Activated naive CD8-positive, alpha-beta T cell treated with anti-CD3 and anti-CD28 coated beads, Interleukin-2, amount 50 U/mL, for 24 hours (primary cell): ENCODE measurements at regions not wholly inside any gene's neighbourhood (a gene's known extent, or its start where the extent isn't known, plus 50 kb on each side); places are given as distances from the start of the nearest gene placed in this dataset.
"Not testable (repeated sequence)": the region's sequence is repeated elsewhere in the genome, so short reads cannot be mapped to it uniquely, and the experiment has no call there.

ENCODE experiments used
- ATAC-seq: fragments of 150-1000 bp; cut with Tn5 transposase; one replicate; pipeline ENCODE4 v1.10.0; 2021
- DNase-seq: peaks from one replicate; pipeline ENCODE4 v3.0.0; 2021
- H3K27ac Mint-ChIP-seq: one replicate; pipeline ENCODE4 v1.8.0; 2021; ENCODE audit warnings: mild to moderate bottlenecking, mixed read lengths
- H3K27me3 Mint-ChIP-seq: one replicate; pipeline ENCODE4 v1.8.0; 2021; ENCODE audit warnings: mixed read lengths
- H3K36me3 Mint-ChIP-seq: one replicate; pipeline ENCODE4 v1.8.0; 2021; ENCODE audit warnings: low read depth, mixed read lengths
- H3K4me1 Mint-ChIP-seq: one replicate; pipeline ENCODE4 v1.8.0; 2021; ENCODE audit warnings: mixed read lengths
- H3K4me3 Mint-ChIP-seq: one replicate; pipeline ENCODE4 v1.8.0; 2021; ENCODE audit warnings: mild to moderate bottlenecking, moderate library complexity, mixed read lengths
- H3K9me3 Mint-ChIP-seq: one replicate; pipeline ENCODE4 v1.8.0; 2021; ENCODE audit warnings: mixed read lengths

DNA sequence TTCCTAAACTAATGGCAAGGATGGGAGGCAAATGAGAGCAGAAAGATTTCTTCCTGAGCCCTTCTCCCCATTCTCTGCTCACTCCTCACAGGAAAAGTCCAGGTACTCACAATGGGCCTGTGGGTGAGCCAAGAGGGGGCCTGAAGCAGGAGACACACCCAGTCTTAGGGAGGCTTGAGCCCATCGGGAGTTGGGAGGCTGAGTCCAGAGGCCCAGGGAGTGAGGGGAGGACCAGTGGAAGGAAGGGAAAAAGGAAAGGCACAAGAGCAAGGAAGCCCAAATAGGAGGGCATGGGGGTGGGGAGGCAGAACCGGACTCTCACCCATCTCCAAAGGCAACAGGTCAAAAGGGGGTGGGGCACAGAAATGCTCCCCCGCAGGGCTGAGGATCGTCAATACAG is 68.1 kb upstream of the CNEP1R1 start:
- DNase-seq (no peak), ATAC-seq (no peak)
- Mint-ChIP-seq H3K27me3 (peaks cover 5% of the 10 kb centered on the region), H3K4me3 (no peak overlapping the region), H3K9me3 (no peaks in the 10 kb centered on the region), H3K27ac (no peak overlapping the region), H3K36me3 (no peaks in the 10 kb centered on the region), H3K4me1 (no peaks in the 10 kb centered on the region)

DNA sequence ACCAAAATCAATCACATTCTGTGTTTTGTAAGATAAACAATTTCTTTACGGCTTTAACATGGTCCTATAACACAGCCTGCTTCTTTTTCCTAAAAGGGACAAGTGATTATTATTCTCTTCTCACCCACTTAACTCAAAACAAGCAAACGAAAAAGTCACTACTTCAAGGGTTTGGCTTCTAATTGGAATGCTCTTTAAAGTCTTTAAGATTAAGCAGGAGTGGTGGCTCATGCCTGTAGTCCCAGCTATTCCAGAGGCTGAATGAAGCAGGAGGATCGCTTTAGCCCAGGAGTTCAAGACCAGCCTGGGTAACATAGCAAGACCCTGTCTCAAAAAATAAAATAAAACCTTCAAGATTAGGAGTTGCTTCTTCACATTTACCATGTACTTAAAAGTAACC is 66.6 kb upstream of the CNEP1R1 start:
- no peak for DNase-seq
- Mint-ChIP-seq H3K36me3 (no peaks in the 10 kb centered on the region), H3K4me3 (no peak overlapping the region), H3K27me3 (peaks cover 5% of the 10 kb centered on the region), H3K4me1 (no peaks in the 10 kb centered on the region), H3K27ac (no peak overlapping the region), H3K9me3 (no peaks in the 10 kb centered on the region)
- no peak for ATAC-seq

DNA sequence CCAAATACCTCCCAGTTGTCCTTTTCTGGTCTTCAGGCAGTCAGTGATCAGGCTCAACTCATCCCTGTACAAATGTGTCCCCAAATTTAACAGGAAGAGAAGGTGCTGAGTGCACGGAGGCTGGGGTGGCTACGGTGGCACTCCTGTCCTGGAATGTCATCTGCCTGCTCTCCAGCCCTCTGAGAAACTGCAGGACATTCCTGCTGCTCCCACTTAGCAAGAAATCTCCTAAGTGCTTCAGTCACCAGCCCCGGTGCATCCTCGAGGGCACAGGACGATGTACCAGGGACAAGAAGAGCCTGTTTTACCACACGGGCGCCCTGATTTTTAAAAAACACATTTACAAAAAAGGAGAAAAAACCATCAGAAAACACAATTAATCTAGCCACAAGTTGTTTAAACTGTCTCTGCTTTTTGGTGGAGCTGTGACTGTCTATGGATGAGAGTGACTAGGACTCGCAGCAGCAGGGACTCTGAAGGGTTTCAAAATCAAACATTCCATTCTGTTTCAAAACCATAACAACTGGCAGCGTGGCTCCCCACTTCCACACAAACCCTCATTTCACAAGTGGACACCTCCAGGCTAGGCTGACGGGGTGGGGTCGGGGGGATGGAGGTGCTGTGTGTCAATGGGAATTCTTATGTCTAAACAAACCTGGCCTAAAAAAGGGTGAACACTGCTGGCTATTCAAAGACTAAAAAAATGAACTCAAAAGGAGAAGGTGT is 65.3 kb upstream of the CNEP1R1 start:
- Mint-ChIP-seq H3K9me3 (no peaks in the 10 kb centered on the region), H3K4me1 (no peaks in the 10 kb centered on the region), H3K4me3 (no peak overlapping the region), H3K27me3 (peaks cover 5% of the 10 kb centered on the region), H3K36me3 (no peaks in the 10 kb centered on the region), H3K27ac (no peak overlapping the region)
- DNase-seq: no peak
- no peak for ATAC-seq

DNA sequence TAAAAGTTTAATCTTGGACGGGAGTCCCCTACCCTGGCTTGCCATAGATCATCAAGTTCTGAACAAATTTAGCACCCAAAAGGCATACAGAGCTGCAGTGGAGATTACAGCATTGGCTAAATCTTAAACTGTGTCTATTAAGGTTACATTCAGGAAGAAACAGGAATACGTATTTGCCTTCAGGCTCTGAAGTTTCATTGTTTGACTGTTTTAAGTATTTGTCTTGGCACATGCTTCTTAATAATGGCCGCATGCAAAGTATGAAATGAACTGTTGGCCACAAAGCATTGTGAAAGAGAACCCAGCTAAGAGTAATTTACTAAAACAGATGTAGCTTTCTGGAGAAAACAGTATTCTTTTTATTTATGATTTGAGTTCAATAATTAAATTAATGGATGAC is 63.9 kb upstream of the CNEP1R1 start:
- no peaks in the 10 kb centered on the region for H3K36me3 Mint-ChIP-seq
- no peaks in the 10 kb centered on the region for H3K9me3 Mint-ChIP-seq
- peaks cover 5% of the 10 kb centered on the region for H3K27me3 Mint-ChIP-seq
- DNase-seq (no peak), ATAC-seq (no peak)
- no peaks in the 10 kb centered on the region for H3K4me1 Mint-ChIP-seq
- no peak overlapping the region for H3K4me3 Mint-ChIP-seq
- H3K27ac Mint-ChIP-seq: no peak overlapping the region

DNA sequence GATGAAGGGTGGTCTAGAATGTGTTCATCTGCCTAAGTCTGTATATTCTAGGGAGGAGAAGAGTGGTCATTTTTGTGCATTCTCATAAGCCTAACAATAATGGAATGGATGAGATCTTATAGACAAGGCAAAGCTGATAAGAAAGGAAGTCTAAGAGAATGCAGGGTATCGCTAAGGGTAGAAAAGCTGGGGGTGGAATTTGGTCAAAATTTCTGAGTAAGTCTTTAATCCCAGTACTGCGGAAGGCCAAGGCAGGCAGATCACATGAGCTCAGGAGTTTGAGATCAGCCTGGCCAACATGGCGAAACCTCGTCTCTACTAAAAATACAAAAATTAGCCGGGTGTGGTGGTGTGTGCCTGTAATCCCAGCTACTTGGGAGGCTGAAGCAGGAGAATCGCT is 62.5 kb upstream of the CNEP1R1 start:
- not testable (repeated sequence) for H3K4me1 Mint-ChIP-seq, ATAC-seq, DNase-seq, H3K36me3 Mint-ChIP-seq, H3K27ac Mint-ChIP-seq, H3K9me3 Mint-ChIP-seq, H3K4me3 Mint-ChIP-seq, H3K27me3 Mint-ChIP-seq

DNA sequence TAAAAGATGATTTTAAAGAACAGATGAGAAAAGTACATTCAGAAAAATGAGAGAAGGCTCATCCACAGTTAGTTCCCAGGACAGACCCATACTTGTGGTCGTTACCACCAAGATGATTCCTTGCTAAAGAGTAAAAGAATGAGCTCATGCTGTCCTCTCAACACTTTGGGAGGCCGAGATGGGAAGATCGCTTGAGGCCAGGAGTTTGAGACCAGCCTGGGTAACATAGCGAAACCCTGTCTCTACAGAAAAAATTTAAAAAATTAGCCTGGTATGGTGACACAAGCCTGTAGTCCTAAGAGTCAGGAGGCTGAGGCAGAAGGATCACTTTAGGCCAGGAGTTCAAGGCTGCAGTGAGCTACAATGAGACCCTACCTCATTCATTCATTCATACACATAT is 60.7 kb upstream of the CNEP1R1 start:
- Mint-ChIP-seq H3K36me3 (no peaks in the 10 kb centered on the region), H3K4me1 (no peaks in the 10 kb centered on the region), H3K27ac (no peak overlapping the region), H3K9me3 (no peaks in the 10 kb centered on the region), H3K27me3 (peaks cover 10% of the 10 kb centered on the region), H3K4me3 (no peak overlapping the region)
- DNase-seq: no peak
- ATAC-seq: no peak

DNA sequence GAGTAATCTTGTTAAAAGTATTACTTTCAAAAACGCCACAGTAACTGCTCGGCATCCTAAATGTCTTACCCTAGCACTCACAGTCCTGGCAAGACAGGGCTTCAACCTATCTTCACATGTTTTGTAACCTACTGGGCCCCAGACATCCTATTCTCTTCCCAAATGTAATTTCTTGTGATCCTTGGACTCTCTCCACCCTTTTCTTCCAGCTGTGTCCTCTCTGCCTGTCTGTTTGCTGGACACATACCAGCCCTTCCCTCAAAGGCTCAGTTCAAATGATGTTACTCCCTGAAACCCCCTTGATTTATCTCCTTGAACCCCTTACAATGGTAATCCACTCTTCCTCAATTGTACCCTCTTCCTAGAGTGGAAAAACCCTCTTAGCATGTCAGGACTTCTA is 60.1 kb upstream of the CNEP1R1 start:
- no peak overlapping the region for H3K27ac Mint-ChIP-seq
- H3K9me3 Mint-ChIP-seq: no peaks in the 10 kb centered on the region
- no peaks in the 10 kb centered on the region for H3K36me3 Mint-ChIP-seq
- H3K4me3 Mint-ChIP-seq: no peak overlapping the region
- ATAC-seq (no peak), DNase-seq (no peak)
- no peaks in the 10 kb centered on the region for H3K4me1 Mint-ChIP-seq
- H3K27me3 Mint-ChIP-seq: peaks cover 14% of the 10 kb centered on the region

DNA sequence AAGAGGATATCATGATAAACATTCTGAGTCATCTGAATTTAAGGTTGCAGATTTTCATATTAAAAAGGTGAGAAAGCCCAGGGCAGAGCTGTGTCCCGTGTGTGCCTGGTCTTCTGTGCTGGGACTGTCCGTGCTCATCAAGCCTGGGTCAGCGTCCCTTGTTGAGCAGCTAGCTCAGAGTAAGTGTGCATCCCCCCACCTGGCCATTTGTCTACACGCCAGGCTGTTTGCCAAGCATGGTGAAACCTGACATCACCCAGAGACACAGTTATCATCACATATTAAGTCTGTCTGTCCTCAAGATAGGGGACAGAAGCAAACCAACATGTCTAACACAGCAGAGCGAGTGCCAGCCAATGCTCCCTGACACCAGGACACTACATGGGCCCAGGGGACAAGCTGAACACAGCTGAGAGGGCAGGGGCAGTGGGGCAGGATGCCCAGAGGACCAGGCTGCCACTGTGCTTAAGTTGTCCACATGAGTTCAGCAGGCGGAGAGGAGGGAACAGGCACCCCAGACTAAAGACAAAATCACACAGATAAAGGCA is 57.9 kb upstream of the CNEP1R1 start:
- ATAC-seq (no peak), DNase-seq (no peak)
- Mint-ChIP-seq H3K27ac (no peak overlapping the region), H3K9me3 (no peaks in the 10 kb centered on the region), H3K4me1 (no peaks in the 10 kb centered on the region), H3K36me3 (no peaks in the 10 kb centered on the region), H3K27me3 (peaks cover 15% of the 10 kb centered on the region), H3K4me3 (no peak overlapping the region)

DNA sequence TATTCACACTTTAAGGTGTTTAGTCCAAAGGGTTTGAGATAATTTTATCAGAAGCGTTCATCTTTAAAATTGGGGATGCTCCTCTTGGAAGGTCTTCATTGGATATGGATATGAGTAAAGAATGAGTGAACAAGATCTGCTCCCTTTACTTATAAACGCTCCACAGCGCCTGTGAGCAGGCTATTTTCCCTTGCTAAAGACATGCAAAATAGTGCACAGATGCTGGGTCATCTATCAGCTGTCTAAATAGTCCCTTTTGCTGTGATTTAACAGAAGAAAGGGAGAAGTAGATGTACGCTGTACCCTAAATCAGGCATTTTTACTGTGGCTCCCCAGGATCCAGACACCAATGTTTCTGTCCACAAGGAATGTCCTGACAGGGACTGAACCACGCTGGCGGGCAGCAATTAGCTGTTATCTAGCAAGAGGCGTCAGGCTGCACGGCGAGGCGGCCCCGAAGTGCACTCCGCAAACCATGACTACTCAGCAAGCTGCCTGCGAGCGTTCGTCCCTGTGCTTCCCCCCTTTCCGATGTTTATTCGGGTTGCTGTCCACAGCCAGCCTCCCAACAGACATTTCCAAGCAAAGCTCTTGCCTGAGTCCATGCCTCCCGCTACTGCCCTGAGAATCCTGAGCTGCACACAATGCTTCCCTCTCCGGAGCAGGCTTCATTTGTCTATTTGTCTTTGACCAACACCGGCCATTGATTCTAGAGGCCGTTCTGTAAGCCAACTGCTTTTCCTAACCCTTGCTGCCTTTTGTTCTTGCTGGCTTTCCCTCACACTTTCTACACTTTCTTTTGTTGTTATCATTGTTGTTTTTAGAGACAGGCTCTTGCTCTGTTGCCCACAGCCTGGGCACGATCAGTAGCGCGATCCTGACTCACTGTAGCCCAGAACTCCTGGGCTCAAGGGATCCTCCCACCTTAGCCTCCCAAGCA is 55.7 kb upstream of the CNEP1R1 start:
- Mint-ChIP-seq H3K9me3 (no peaks in the 10 kb centered on the region), H3K36me3 (no peaks in the 10 kb centered on the region), H3K27ac (no peak overlapping the region), H3K4me1 (no peaks in the 10 kb centered on the region), H3K27me3 (peaks cover 15% of the 10 kb centered on the region), H3K4me3 (no peak overlapping the region)
- no peak for ATAC-seq
- no peak for DNase-seq

DNA sequence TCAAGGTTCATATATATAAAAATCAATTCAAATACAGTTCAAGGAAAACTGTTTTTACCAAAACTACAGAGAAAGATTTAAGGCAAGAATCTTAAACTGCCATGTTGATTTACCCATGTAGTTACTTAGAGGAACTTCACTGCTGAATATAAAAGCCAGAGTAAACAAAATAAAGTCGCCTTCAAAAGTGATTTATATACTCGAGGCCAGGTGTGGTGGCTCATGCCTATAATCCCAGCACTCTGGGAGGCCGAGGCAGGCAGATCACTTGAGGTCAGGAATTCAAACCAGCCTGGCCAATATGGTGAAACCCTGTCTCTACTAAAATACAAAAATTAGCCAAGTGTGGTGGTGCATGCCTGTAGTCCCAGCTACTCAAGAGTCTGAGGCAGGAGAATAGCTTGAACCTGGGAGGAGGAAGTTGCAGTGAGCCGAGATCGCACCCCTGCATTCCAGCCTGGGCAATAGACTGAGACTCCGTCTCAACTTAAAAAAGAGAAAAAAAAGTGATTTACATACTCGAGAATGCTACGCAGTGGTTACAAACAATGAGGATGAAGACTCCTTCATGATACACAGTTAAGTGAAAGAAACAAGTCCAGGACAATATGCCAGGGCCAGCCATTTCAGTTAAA is 54.1 kb upstream of the CNEP1R1 start:
- no peak for DNase-seq
- H3K4me1 Mint-ChIP-seq: no peaks in the 10 kb centered on the region
- no peak overlapping the region for H3K27ac Mint-ChIP-seq
- no peaks in the 10 kb centered on the region for H3K9me3 Mint-ChIP-seq
- H3K36me3 Mint-ChIP-seq: no peaks in the 10 kb centered on the region
- H3K4me3 Mint-ChIP-seq: no peak overlapping the region
- ATAC-seq: no peak
- peaks cover 15% of the 10 kb centered on the region for H3K27me3 Mint-ChIP-seq

DNA sequence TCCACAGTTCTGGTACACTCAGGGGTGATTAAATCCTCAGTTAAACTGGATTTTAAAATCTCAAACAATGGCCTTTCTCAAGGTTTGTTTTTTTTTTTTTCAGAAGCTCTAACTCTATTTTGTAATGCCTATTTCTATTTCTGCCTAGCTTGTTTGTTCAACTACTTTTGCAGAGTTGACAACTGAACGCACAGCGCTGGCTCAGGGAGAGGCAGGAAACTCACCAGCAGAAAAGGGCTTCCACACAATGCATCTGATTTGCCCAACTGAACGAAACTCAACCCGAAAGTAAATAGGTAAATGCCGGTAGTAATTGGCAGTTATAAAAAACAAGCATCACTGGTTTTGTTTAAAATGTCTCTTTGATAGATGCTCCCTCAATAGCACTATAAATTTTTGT is 52.7 kb upstream of the CNEP1R1 start:
- H3K27me3 Mint-ChIP-seq: peaks cover 15% of the 10 kb centered on the region
- no peaks in the 10 kb centered on the region for H3K4me1 Mint-ChIP-seq
- no peak overlapping the region for H3K4me3 Mint-ChIP-seq
- H3K9me3 Mint-ChIP-seq: peaks cover under 1% of the 10 kb centered on the region
- no peak overlapping the region for H3K27ac Mint-ChIP-seq
- no peak for DNase-seq
- no peaks in the 10 kb centered on the region for H3K36me3 Mint-ChIP-seq
- no peak for ATAC-seq

DNA sequence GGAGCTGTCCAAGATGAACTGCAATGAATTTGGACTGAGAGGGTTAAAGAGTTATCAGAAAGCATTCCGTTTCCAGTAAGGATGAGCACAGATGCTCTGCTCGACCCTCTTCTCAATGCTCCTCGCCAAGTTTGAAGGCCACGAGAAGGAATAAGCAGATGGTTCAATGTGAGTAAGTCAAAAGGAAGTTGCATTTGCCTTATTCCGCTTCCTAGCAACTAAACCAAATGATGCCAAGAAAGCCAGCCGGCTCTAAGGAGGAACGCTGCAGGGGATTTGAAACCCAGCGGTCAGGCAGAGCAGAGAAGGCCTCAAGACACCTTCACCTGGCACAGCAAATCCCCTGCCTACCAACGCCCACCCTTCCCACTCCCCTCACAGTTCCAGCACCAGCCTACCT is 52.1 kb upstream of the CNEP1R1 start:
- peaks cover 14% of the 10 kb centered on the region for H3K27me3 Mint-ChIP-seq
- no peak for DNase-seq

More for the DNA sequence above, 52.1 kb upstream of the CNEP1R1 start:
- H3K9me3 Mint-ChIP-seq: peaks cover 3% of the 10 kb centered on the region
- no peak overlapping the region for H3K4me3 Mint-ChIP-seq
- no peak for ATAC-seq
- H3K36me3 Mint-ChIP-seq: no peaks in the 10 kb centered on the region
- H3K27ac Mint-ChIP-seq: no peak overlapping the region
- no peaks in the 10 kb centered on the region for H3K4me1 Mint-ChIP-seq
